ENCODE measurements at regions not wholly inside any gene's neighbourhood (a gene's known extent, or its start where the extent isn't known, plus 50 kb on each side); places are given as distances from the start of the nearest gene placed in this dataset.

DNA sequence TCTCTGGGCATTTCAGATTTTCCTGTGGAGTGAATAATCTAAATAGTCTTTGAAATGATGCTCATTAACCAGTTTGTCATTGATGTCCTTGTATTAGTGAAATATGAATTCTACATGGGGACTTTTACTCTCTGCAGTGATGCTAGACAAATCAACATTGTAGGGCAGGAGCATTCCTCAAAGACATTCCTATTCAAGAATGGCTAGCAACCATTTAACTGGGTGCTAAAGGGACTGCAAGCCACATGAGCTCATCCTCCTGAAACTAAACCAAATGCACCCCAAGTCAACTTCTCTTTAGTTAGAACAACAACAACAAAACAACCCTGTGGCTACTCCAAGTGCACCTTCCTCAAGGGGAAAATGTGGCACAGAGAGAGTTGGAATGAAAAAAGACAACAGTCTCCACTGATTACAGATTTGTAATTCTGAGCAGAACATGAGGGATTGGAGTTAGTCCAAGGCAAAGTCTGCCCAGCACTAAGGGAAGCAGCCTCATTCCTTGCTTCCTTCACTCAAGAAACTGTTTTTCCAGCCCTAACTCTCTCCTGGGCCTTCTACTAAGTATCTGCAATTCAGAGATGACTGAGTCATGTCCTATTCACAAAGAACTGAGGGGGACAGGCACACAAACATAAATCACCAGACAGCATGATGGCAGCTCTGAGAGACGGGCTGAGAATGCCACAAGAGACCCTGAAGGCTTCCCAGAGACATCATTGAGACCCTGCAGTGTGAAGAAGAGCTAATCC is 82.0 kb upstream of the WWC1 start:
- WGBS (ENCODE audit: extremely low coverage, insufficient coverage, insufficient read length), result no CpG with 5 or more reads among the region's 1 CpG
- Histone ChIP-seq H3K36me3 (ENCODE audit: control insufficient read depth in 1 of 2, insufficient read depth in 2 of 2, low read length in 2 of 2) (no peaks in the 10 kb centered on the region), H2BK12ac (ENCODE audit: low read length) (no peak overlapping the region), H3K79me2 (ENCODE audit: control insufficient read depth, insufficient read depth, low read length, poor library complexity) (no peaks in the 10 kb centered on the region), H2AK5ac (ENCODE audit: low read length) (no peak overlapping the region), H3K79me1 (ENCODE audit: low read length) (no peaks in the 10 kb centered on the region), H2BK5ac (ENCODE audit: low read depth, low read length, poor library complexity) (no peak overlapping the region), H3K27me3 (ENCODE audit: insufficient read depth, low read length) (no peaks in the 10 kb centered on the region), H2AFZ (ENCODE audit: insufficient read depth, low read length, poor library complexity) (no peak overlapping the region), H4K12ac (ENCODE audit: low read depth, low read length) (no peak overlapping the region), H4K8ac (ENCODE audit: low read depth, low read length) (no peak overlapping the region), H3K9me3 (ENCODE audit: insufficient read depth, low read depth, low read length) (no peaks in the 10 kb centered on the region), H3K4me3 (ENCODE audit: low read depth, low read length) (no peak overlapping the region), H3K27ac (ENCODE audit: low read depth, low read length) (no peak overlapping the region), H3K4me1 (ENCODE audit: control insufficient read depth in 1 of 2, insufficient read depth in 2 of 2, low read length in 2 of 2) (no peaks in the 10 kb centered on the region), H3K23ac (ENCODE audit: low read length) (no peak overlapping the region), H3K14ac (ENCODE audit: low read length) (no peak overlapping the region), H3K9ac (ENCODE audit: low read length) (no peak overlapping the region), H3K4me2 (ENCODE audit: low read length) (no peak overlapping the region), H3K18ac (ENCODE audit: low read length) (no peak overlapping the region), H2BK120ac (ENCODE audit: insufficient read depth, low read length, poor library complexity) (no peak overlapping the region), H3K4ac (ENCODE audit: low read depth, low read length) (no peak overlapping the region), H4K91ac (ENCODE audit: low read depth, low read length) (no peak overlapping the region)
- no peak for DNase-seq

DNA sequence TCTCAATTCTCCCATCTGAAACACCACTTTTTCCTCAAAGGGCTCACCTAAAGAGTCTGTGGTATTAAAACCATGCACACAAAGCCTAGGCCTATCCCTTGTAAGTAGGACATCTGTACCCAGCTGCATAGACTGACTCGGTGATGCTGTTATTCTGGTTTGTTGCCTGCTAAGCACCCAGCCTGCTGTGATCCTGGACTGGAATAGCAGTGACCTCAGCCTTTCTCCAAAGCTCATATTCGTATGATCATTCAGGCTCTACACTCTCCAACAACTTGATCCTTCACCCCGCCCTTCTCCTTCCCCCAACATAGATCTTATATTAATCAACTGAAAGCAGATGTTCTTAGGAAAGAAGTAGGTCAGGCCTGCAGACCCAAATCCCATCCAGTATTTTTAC is 81.4 kb upstream of the WWC1 start:
- Histone ChIP-seq H3K79me2 (ENCODE audit: control insufficient read depth, insufficient read depth, low read length, poor library complexity) (no peaks in the 10 kb centered on the region), H3K23ac (ENCODE audit: low read length) (no peak overlapping the region), H4K8ac (ENCODE audit: low read depth, low read length) (no peak overlapping the region), H2BK120ac (ENCODE audit: insufficient read depth, low read length, poor library complexity) (no peak overlapping the region), H3K4me1 (ENCODE audit: control insufficient read depth in 1 of 2, insufficient read depth in 2 of 2, low read length in 2 of 2) (no peaks in the 10 kb centered on the region), H3K14ac (ENCODE audit: low read length) (no peak overlapping the region), H3K36me3 (ENCODE audit: control insufficient read depth in 1 of 2, insufficient read depth in 2 of 2, low read length in 2 of 2) (no peaks in the 10 kb centered on the region), H3K27ac (ENCODE audit: low read depth, low read length) (no peak overlapping the region), H3K4me2 (ENCODE audit: low read length) (no peak overlapping the region), H3K18ac (ENCODE audit: low read length) (no peak overlapping the region), H4K91ac (ENCODE audit: low read depth, low read length) (no peak overlapping the region), H2BK12ac (ENCODE audit: low read length) (no peak overlapping the region), H3K27me3 (ENCODE audit: insufficient read depth, low read length) (no peaks in the 10 kb centered on the region), H3K9ac (ENCODE audit: low read length) (no peak overlapping the region), H3K9me3 (ENCODE audit: insufficient read depth, low read depth, low read length) (no peaks in the 10 kb centered on the region), H2AK5ac (ENCODE audit: low read length) (no peak overlapping the region), H2AFZ (ENCODE audit: insufficient read depth, low read length, poor library complexity) (no peak overlapping the region), H3K4ac (ENCODE audit: low read depth, low read length) (no peak overlapping the region), H4K12ac (ENCODE audit: low read depth, low read length) (no peak overlapping the region), H2BK5ac (ENCODE audit: low read depth, low read length, poor library complexity) (no peak overlapping the region), H3K79me1 (ENCODE audit: low read length) (no peaks in the 10 kb centered on the region), H3K4me3 (ENCODE audit: low read depth, low read length) (no peak overlapping the region)
- no CpG with 5 or more reads among the region's 3 CpGs for WGBS (ENCODE audit: extremely low coverage, insufficient coverage, insufficient read length)
- DNase-seq, result no peak

DNA sequence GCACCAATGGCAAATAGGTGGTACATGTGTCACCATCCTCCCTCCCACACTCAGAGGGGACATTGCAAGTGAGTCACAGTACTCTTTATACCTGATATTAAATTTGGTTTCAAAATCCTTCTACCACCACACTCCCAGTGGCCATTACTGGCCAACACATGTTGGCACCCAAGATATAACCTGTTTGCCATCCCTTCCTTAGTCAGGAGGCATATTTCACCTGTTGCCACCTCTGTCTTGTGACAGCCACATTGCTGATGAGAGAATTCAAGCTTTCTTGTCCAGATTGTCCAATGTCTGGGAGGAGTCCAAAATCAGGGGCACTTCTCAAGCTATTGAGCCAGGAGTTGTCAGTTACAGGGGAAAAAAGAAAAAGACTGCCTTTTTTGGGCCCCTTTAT is 80.2 kb upstream of the WWC1 start:
- Histone ChIP-seq H4K12ac (ENCODE audit: low read depth, low read length) (no peak overlapping the region), H3K4me1 (ENCODE audit: control insufficient read depth in 1 of 2, insufficient read depth in 2 of 2, low read length in 2 of 2) (no peaks in the 10 kb centered on the region), H3K14ac (ENCODE audit: low read length) (no peak overlapping the region), H2AFZ (ENCODE audit: insufficient read depth, low read length, poor library complexity) (no peak overlapping the region), H3K23ac (ENCODE audit: low read length) (no peak overlapping the region), H2BK5ac (ENCODE audit: low read depth, low read length, poor library complexity) (no peak overlapping the region), H3K79me2 (ENCODE audit: control insufficient read depth, insufficient read depth, low read length, poor library complexity) (no peaks in the 10 kb centered on the region), H3K4me2 (ENCODE audit: low read length) (no peak overlapping the region), H2AK5ac (ENCODE audit: low read length) (no peak overlapping the region), H3K9me3 (ENCODE audit: insufficient read depth, low read depth, low read length) (no peaks in the 10 kb centered on the region), H4K91ac (ENCODE audit: low read depth, low read length) (no peak overlapping the region), H2BK12ac (ENCODE audit: low read length) (no peak overlapping the region), H3K18ac (ENCODE audit: low read length) (no peak overlapping the region), H3K4ac (ENCODE audit: low read depth, low read length) (no peak overlapping the region), H3K4me3 (ENCODE audit: low read depth, low read length) (no peak overlapping the region), H2BK120ac (ENCODE audit: insufficient read depth, low read length, poor library complexity) (no peak overlapping the region), H3K27ac (ENCODE audit: low read depth, low read length) (no peak overlapping the region), H3K27me3 (ENCODE audit: insufficient read depth, low read length) (no peaks in the 10 kb centered on the region), H3K9ac (ENCODE audit: low read length) (no peak overlapping the region), H3K79me1 (ENCODE audit: low read length) (no peaks in the 10 kb centered on the region), H4K8ac (ENCODE audit: low read depth, low read length) (no peak overlapping the region), H3K36me3 (ENCODE audit: control insufficient read depth in 1 of 2, insufficient read depth in 2 of 2, low read length in 2 of 2) (no peaks in the 10 kb centered on the region)
- no peak for DNase-seq

DNA sequence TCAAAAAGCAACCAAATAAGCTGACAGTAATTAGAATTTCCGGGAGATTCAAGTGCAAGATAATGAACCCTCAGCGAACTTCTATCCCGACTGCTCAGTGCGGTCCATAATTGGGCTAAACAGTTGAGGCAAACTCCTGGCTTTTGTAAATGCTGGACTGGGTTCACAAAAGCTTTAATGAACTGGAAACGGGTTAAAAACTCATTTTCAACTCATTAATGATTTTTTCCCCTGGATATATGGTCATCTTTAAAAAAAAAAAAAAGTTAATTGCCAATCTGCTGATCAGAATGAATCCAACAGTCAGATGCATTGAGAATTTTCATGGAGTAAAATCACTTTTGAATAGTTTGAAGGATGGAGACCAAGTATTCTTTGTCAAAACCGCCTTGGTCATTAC is 79.5 kb upstream of the WWC1 start:
- no peak overlapping the region for H4K91ac ChIP-seq (ENCODE audit: low read depth, low read length)
- no peak overlapping the region for H3K4me3 ChIP-seq (ENCODE audit: low read depth, low read length)
- no peak overlapping the region for H3K4me2 ChIP-seq (ENCODE audit: low read length)
- no peaks in the 10 kb centered on the region for H3K4me1 ChIP-seq (ENCODE audit: control insufficient read depth in 1 of 2, insufficient read depth in 2 of 2, low read length in 2 of 2)
- no peak overlapping the region for H2AFZ ChIP-seq (ENCODE audit: insufficient read depth, low read length, poor library complexity)
- WGBS (ENCODE audit: extremely low coverage, insufficient coverage, insufficient read length), result no CpG with 5 or more reads among the region's 6 CpGs
- no peak for DNase-seq
- no peak overlapping the region for H3K9ac ChIP-seq (ENCODE audit: low read length)
- no peak overlapping the region for H3K23ac ChIP-seq (ENCODE audit: low read length)
- no peak overlapping the region for H3K4ac ChIP-seq (ENCODE audit: low read depth, low read length)
- no peak overlapping the region for H3K14ac ChIP-seq (ENCODE audit: low read length)
- H3K79me2 ChIP-seq (ENCODE audit: control insufficient read depth, insufficient read depth, low read length, poor library complexity), result no peaks in the 10 kb centered on the region
- H4K12ac ChIP-seq (ENCODE audit: low read depth, low read length), result no peak overlapping the region
- no peak overlapping the region for H4K8ac ChIP-seq (ENCODE audit: low read depth, low read length)
- no peak overlapping the region for H2BK120ac ChIP-seq (ENCODE audit: insufficient read depth, low read length, poor library complexity)
- no peak overlapping the region for H3K18ac ChIP-seq (ENCODE audit: low read length)
- no peak overlapping the region for H2AK5ac ChIP-seq (ENCODE audit: low read length)
- H2BK12ac ChIP-seq (ENCODE audit: low read length), result no peak overlapping the region
- no peaks in the 10 kb centered on the region for H3K27me3 ChIP-seq (ENCODE audit: insufficient read depth, low read length)
- no peaks in the 10 kb centered on the region for H3K9me3 ChIP-seq (ENCODE audit: insufficient read depth, low read depth, low read length)
- H2BK5ac ChIP-seq (ENCODE audit: low read depth, low read length, poor library complexity), result no peak overlapping the region
- H3K79me1 ChIP-seq (ENCODE audit: low read length), result no peaks in the 10 kb centered on the region
- H3K36me3 ChIP-seq (ENCODE audit: control insufficient read depth in 1 of 2, insufficient read depth in 2 of 2, low read length in 2 of 2), result no peaks in the 10 kb centered on the region
- H3K27ac ChIP-seq (ENCODE audit: low read depth, low read length), result no peak overlapping the region

Measured in trophoblast cell (in vitro differentiated cells and primary cell).